ENCODE measurements at regions not wholly inside any gene's neighbourhood (a gene's known extent, or its start where the extent isn't known, plus 50 kb on each side); places are given as distances from the start of the nearest gene placed in this dataset.

GRCh38 chr4:155582971-155583437 lies 83.6 kb upstream of the GUCY1A1 start:
- TF ChIP-seq CTCF (IDR thresholded peaks at IDR 0.05; ENCODE audit: insufficient read depth, low read length) = no peak
- TF ChIP-seq SPI1 (IDR thresholded peaks at IDR 0.05; ENCODE audit: borderline replicate concordance, low read depth) = no peak
- TF ChIP-seq POLR2AphosphoS5 (IDR thresholded peaks at IDR 0.05; ENCODE audit: low read depth) = no peak
